Lower leg skin (tissue), 3 donors: ENCODE measurements at regions not wholly inside any gene's neighbourhood (a gene's known extent, or its start where the extent isn't known, plus 50 kb on each side); places are given as distances from the start of the nearest gene placed in this dataset.

Source experiments
- CTCF ChIP-seq, 3 donors: fragments of 450-650 bp; IDR thresholded peaks; one replicate each; pipeline ENCODE4 v1.5.1; 2016; ENCODE audit warnings: antibody characterized with exemption in 3 of 3, mild to moderate bottlenecking in 3 of 3, moderate library complexity in 2 of 3
- POLR2A ChIP-seq, 2 donors: fragments of 450-650 bp; IDR thresholded peaks; one replicate each; pipeline ENCODE4 v1.6.1; 2016 to 2017; ENCODE audit warnings: antibody characterized with exemption in 2 of 2, mild to moderate bottlenecking in 1 of 2, moderate library complexity in 1 of 2

- no peak for TF ChIP-seq POLR2A (IDR thresholded peaks at IDR 0.05)
- TF ChIP-seq CTCF (IDR thresholded peaks at IDR 0.05): no peak
Measured at GRCh38 chr9:108056084-108056804, 566.7 kb upstream of the KLF4 start.
